MG63 (cell line): ENCODE measurements at regions not wholly inside any gene's neighbourhood (a gene's known extent, or its start where the extent isn't known, plus 50 kb on each side); places are given as distances from the start of the nearest gene placed in this dataset.

ENCODE experiments used
- DNase-seq: peaks from one replicate; pipeline ENCODE4 v3.0.0-alpha.2; 2020
- H3K27me3 ChIP-seq: fragments of 250-450 bp; sonication (Bioruptor Pico); 2 replicates; pipeline ENCODE4 v1.5.1; 2020; ENCODE audit warnings: mild to moderate bottlenecking, moderate library complexity
- H3K36me3 ChIP-seq: fragments of 250-450 bp; sonication (Bioruptor Pico); 2 replicates; pipeline ENCODE4 v1.5.1; 2020; ENCODE audit warnings: mild to moderate bottlenecking, moderate library complexity
- H3K4me3 ChIP-seq: fragments of 250-450 bp; sonication (Bioruptor Pico); 2 replicates; pipeline ENCODE4 v1.5.1; 2020; ENCODE audit warnings: mild to moderate bottlenecking, moderate library complexity
- H3K9me3 ChIP-seq: fragments of 250-450 bp; sonication (Bioruptor Pico); 2 replicates; pipeline ENCODE4 v1.5.1; 2020; ENCODE audit warnings: mild to moderate bottlenecking, moderate library complexity

DNA sequence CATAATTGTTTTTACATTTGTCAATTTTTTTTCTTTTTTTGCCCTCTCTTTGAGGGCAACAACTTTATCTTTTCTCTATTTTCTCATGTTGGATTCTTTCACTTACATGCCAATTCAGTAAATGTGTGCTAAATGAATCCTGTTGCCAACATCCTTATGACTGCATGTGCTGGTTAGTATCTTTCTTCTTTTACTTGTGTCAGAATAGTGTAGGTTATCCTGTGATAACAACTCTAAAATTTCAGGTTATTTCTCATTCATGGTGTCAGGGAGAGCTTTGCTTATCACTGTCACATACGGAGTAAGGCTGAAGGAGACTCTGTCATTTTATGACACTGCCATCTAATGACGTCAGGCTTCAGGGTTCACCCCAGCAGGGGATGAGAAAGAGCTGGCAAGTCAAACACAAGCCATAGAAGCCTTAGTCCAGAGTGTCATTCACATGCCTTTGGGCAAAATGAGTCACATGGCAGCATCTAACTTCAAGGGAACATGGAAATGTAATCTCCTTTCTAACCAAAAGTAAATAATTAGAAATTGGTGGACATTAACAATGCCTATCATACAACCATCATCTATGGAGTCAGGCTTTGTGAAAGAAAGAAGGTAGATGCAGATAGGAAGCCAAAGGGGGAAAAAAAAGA is 242.5 kb upstream of the ATP2B1 start:
- no peaks in the 10 kb centered on the region for H3K36me3 ChIP-seq
- DNase-seq = peak; percentile 59
- no peaks in the 10 kb centered on the region for H3K9me3 ChIP-seq
- H3K4me3 ChIP-seq = no peak overlapping the region
- H3K27me3 ChIP-seq = no peaks in the 10 kb centered on the region

DNA sequence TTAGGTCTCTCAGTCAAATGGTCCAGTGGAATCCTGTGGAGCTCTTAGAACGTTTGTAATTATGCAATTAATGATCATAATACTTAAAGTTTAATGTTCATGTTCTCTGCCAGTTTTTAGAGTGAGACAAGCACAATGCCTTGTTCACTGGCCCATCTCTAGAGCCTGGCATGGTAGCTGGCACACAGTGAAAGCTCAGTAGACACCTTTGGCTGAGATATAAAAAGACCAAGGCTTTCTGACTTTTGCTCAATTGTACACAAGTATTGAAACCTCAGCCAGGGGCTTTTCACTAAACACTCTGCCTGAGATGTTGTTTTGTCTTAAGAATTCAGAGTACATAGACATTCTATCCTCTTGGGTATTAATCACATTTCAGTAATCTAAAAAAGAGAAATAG is 241.8 kb upstream of the ATP2B1 start:
- Histone ChIP-seq H3K27me3 (no peaks in the 10 kb centered on the region), H3K4me3 (no peak overlapping the region), H3K36me3 (no peaks in the 10 kb centered on the region), H3K9me3 (no peaks in the 10 kb centered on the region)
- no peak for DNase-seq

GRCh38 chr12:89949457-89950195 is 241.0 kb upstream of the ATP2B1 start:
- peak; percentile 32 for DNase-seq
- Histone ChIP-seq H3K36me3 (no peaks in the 10 kb centered on the region), H3K27me3 (no peaks in the 10 kb centered on the region), H3K9me3 (no peaks in the 10 kb centered on the region), H3K4me3 (no peak overlapping the region)

DNA sequence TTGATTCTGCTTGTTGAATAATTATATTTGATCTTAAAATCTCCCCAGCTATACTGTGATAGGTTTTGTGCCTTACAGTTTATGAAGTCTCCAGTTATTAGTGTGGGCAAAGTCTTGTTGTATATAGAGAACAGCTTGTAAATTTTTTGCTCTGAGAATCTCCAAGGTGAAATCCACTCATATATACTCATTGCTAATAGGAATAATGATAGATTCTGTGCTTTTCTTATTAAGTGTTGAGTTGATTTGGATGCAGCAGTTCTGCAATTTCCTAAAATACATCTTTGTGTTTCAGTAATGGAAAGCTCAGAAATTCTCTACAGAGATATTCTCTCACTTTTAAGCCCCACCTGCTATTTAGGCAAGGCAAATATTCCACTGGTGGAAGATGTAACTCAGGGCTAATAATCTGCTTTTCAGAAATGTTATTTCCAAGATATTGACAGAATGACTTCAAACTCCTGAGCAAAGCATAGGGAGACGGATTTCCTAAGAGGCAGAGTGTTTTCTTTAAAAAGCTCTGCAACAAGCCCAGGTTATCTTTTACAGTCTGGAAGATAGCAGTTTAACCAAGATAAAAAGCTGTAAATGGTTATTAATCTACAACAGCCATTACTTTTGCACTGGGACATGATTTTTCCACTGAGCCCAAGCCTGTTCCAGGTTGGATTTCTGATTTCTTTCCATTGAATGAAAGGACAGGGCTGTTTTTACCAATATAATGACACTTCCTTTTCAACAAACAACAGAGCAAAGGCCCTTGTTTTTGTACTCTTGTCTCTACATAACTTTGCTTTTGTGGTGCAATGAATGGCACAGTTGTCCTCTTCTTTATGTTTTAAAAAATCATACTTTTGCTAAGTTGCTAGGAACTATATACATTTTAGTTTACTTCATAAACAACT is 239.9 kb upstream of the ATP2B1 start:
- no peak for DNase-seq

GRCh38 chr12:89947437-89948270 is 239.0 kb upstream of the ATP2B1 start:
- peak; percentile 56 for DNase-seq
- Histone ChIP-seq H3K4me3 (0 out of 2 replicates have a peak overlapping the region, but pooled peaks have one; percentile 6), H3K36me3 (no peaks in the 10 kb centered on the region), H3K9me3 (no peaks in the 10 kb centered on the region), H3K27me3 (no peaks in the 10 kb centered on the region)

More for the DNA sequence above, 239.9 kb upstream of the ATP2B1 start:
- no peak overlapping the region for H3K4me3 ChIP-seq
- no peaks in the 10 kb centered on the region for H3K36me3 ChIP-seq
- no peaks in the 10 kb centered on the region for H3K9me3 ChIP-seq
- H3K27me3 ChIP-seq = no peaks in the 10 kb centered on the region

GRCh38 chr12:89946518-89947135 is 238.0 kb upstream of the ATP2B1 start:
- no peaks in the 10 kb centered on the region for H3K9me3 ChIP-seq
- no peak for DNase-seq
- H3K36me3 ChIP-seq = no peaks in the 10 kb centered on the region
- H3K4me3 ChIP-seq = no peak overlapping the region
- no peaks in the 10 kb centered on the region for H3K27me3 ChIP-seq

DNA sequence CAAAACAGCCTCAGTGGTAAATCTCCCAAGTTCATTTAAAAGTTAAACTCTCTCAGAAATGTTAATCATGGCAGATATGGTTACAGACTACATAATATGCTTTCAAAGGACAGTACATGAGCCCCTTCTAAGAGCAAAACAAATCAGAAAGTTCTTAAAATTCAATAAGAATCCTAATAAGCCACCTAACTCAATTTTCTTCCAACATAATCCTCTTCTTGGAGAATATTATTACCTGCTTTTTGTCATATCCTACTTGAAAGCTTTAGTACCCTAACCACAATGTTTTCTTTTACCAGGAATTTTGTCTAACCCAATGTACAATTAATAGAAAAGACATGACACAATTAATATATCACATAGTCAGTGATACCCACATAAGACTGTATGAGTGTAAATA is 236.5 kb upstream of the ATP2B1 start:
- H3K27me3 ChIP-seq = no peaks in the 10 kb centered on the region
- no peak for DNase-seq
- H3K36me3 ChIP-seq = no peaks in the 10 kb centered on the region
- no peaks in the 10 kb centered on the region for H3K9me3 ChIP-seq
- H3K4me3 ChIP-seq = no peak overlapping the region

DNA sequence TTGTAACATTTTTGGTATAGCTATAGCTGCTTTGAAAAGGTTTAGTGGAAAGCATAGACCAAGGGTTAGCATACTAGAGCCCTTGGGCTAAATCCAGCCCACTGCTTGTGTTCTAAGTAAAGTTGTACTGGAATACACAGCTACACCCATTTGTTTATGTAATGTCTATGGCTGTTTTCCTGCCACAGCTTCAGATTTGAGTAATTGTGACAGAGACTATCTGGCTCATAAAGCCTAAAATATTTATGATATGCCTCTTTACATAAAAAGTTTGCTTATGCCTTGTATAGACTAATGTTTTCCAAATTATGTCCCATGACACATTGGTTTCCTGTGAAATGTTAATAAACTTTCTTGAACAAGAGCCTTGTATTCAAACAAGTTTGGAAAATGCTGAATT is 234.8 kb upstream of the ATP2B1 start:
- Histone ChIP-seq H3K4me3 (no peak overlapping the region), H3K9me3 (no peaks in the 10 kb centered on the region), H3K27me3 (no peaks in the 10 kb centered on the region), H3K36me3 (no peaks in the 10 kb centered on the region)
- no peak for DNase-seq

DNA sequence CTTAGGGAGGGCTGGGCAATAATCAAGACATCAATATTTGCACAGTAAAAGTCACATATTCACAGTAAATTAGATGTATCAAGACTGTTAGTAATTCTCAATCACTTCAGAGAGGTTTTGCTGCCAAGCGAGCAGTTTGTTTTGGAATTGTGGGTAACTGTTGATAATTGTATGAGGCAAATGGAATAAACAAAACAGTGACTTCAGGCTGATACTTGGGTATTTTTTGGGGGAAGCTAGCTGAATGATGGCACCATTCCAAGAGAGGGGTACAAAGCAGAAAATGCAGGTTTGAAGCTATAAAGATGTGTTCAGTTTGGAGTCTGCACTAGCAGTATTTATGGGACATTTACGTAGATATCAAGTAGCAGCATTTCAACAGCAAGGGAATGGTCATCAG is 232.8 kb upstream of the ATP2B1 start:
- DNase-seq = no peak
- no peaks in the 10 kb centered on the region for H3K36me3 ChIP-seq
- H3K4me3 ChIP-seq = no peak overlapping the region
- no peaks in the 10 kb centered on the region for H3K9me3 ChIP-seq
- H3K27me3 ChIP-seq = no peaks in the 10 kb centered on the region

- H3K27me3 ChIP-seq = no peaks in the 10 kb centered on the region
- no peak overlapping the region for H3K4me3 ChIP-seq
- no peak for DNase-seq
- no peaks in the 10 kb centered on the region for H3K9me3 ChIP-seq
- H3K36me3 ChIP-seq = no peaks in the 10 kb centered on the region
Measured at GRCh38 chr12:89939522-89940215, 231.0 kb upstream of the ATP2B1 start.

DNA sequence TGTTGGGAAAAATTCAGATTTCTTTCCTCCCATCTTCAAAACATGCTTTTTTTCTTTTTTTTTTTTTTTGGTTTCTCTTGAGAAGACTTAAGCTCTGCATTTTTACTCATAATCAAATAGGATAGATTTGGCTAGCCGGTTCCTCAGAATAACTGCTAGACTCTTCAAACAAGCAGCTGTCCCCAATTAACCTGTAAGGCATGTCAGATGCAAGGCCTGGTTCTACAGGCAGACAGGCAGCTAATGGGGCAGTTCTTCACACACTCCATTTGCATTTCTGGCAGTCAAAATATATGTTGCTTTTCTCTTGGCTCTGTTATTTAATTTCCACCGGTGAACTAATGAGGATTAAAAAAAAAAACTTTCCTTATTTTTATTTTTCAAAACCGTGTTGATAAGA is 228.0 kb upstream of the ATP2B1 start:
- H3K36me3 ChIP-seq = no peaks in the 10 kb centered on the region
- H3K4me3 ChIP-seq = no peak overlapping the region
- no peaks in the 10 kb centered on the region for H3K9me3 ChIP-seq
- DNase-seq = no peak
- no peaks in the 10 kb centered on the region for H3K27me3 ChIP-seq

- no peaks in the 10 kb centered on the region for H3K9me3 ChIP-seq
- H3K36me3 ChIP-seq = no peaks in the 10 kb centered on the region
- DNase-seq = no peak
- H3K27me3 ChIP-seq = no peaks in the 10 kb centered on the region
- H3K4me3 ChIP-seq = no peak overlapping the region
Measured at GRCh38 chr12:89935850-89936249, 227.2 kb upstream of the ATP2B1 start.

DNA sequence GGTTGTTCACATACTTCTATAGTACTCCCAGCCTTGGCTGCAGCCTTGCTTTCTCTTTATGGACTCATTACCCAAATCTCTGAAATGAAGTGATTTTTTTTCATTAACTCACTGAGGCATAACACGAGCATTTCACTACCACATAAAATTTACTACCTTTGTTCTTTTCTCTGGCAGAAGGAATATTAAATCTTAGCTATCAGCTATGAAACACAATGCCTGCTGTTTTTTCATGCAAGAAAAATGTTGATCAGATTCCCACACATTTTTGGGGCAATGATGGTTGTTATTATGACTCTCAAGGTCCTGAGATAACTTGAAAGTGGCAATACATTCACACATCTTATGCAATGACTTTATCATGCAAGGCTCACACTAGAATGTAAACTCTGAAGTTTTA is 225.3 kb upstream of the ATP2B1 start:
- DNase-seq = no peak

GRCh38 chr12:89932954-89933353 is 224.3 kb upstream of the ATP2B1 start:
- Histone ChIP-seq H3K36me3 (no peaks in the 10 kb centered on the region), H3K4me3 (no peak overlapping the region), H3K27me3 (no peaks in the 10 kb centered on the region), H3K9me3 (no peaks in the 10 kb centered on the region)
- DNase-seq = no peak

More for the DNA sequence above, 225.3 kb upstream of the ATP2B1 start:
- Histone ChIP-seq H3K4me3 (no peak overlapping the region), H3K9me3 (no peaks in the 10 kb centered on the region), H3K36me3 (no peaks in the 10 kb centered on the region), H3K27me3 (no peaks in the 10 kb centered on the region)

DNA sequence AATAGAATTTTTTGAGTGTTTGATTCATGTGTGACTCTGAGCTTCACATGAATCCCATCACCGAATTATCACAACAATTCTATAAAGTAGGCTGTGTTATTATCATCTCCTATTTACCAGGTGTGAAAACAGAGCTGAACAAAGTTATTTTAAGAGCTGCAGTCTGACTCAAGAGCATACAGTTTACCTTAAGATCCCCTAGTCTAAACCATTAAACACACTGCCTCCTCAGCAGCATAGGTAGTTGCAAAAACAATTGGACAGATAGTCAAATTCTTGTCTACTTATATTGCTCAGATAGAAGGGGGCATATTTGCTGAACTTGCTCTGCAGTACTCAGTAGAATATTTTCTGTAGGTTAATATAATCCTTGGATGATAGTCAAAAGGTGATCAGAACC is 219.8 kb upstream of the ATP2B1 start:
- no peaks in the 10 kb centered on the region for H3K36me3 ChIP-seq
- H3K9me3 ChIP-seq = no peaks in the 10 kb centered on the region
- H3K27me3 ChIP-seq = no peaks in the 10 kb centered on the region
- DNase-seq = no peak
- no peak overlapping the region for H3K4me3 ChIP-seq
